ENCODE measurements at regions not wholly inside any gene's neighbourhood (a gene's known extent, or its start where the extent isn't known, plus 50 kb on each side); places are given as distances from the start of the nearest gene placed in this dataset.
"Not testable (repeated sequence)": the region's sequence is repeated elsewhere in the genome, so short reads cannot be mapped to it uniquely, and the experiment has no call there.

DNA sequence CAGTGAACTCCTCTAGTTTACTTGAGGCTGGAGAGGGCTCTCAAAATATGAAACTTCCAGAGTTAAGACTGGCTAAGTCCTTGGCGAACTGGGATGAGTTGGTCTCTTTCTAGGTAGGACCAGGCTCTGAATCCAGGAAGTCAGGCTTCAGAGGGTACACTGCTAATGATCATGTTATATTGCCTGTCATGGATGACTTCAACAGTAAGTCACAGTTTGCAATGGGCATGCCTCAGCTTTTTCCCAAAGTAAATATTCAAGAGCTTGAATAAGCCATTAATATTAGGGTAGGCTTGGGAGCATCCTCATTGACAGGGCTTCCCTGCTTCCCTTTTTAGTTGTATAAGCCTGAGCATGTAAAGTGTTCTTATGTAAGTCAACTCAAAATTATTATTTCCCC is 61.7 kb upstream of the PTHLH start:
- no peak for FAIRE-seq
- TF ChIP-seq POU2F2 (IDR thresholded peaks at IDR 0.05; ENCODE audit: low read depth, low read length): no peak
- no peak for DNase-seq (ENCODE audit: insufficient read length, low spot score)

GRCh38 chr12:28035500-28035899 is 63.0 kb upstream of the PTHLH start:
- FAIRE-seq (no peak), DNase-seq (ENCODE audit: insufficient read length, low spot score) (no peak)
- no peak for TF ChIP-seq SPI1 (IDR thresholded peaks at IDR 0.05; ENCODE audit: low read depth, low read length)
- TF ChIP-seq TAF1 (IDR thresholded peaks at IDR 0.05; ENCODE audit: low read depth, low read length): no peak
- no peak for TF ChIP-seq POLR2A (IDR thresholded peaks at IDR 0.05; ENCODE audit: low read depth, low read length)
- no peak for TF ChIP-seq POLR2AphosphoS5 (IDR thresholded peaks at IDR 0.05; ENCODE audit: low read depth, low read length)
- no peak for TF ChIP-seq POU2F2 (IDR thresholded peaks at IDR 0.05; ENCODE audit: low read depth, low read length)
- TF ChIP-seq PAX5 (IDR thresholded peaks at IDR 0.05; ENCODE audit: insufficient read depth, low read length, severe bottlenecking): no peak

DNA sequence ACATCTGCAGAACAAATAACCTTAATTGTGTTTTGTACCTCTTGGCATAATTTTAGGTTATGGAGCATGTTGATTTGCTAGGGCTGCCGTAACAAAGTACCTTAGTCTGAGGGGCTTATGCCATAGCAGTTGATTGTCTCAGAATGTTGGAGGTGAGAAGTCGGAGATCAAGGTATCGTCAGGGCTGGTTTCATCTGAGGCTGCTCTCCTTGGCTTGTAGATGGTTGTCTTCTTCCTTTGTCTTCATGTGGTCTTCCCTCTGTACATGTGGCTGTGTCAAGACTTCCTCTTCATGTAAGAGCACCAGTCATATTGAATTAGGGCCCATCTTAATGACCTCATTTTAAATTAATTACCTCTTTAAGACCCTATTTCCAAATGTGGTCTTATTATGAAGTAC is 64.4 kb upstream of the PTHLH start:
- FAIRE-seq: no peak
- no peak for TF ChIP-seq POLR2A (IDR thresholded peaks at IDR 0.05; ENCODE audit: low read depth, low read length)
- TF ChIP-seq POU2F2 (IDR thresholded peaks at IDR 0.05; ENCODE audit: low read depth, low read length): no peak
- no peak for TF ChIP-seq POLR2AphosphoS5 (IDR thresholded peaks at IDR 0.05; ENCODE audit: low read depth, low read length)
- TF ChIP-seq SPI1 (IDR thresholded peaks at IDR 0.05; ENCODE audit: low read depth, low read length): no peak
- TF ChIP-seq TAF1 (IDR thresholded peaks at IDR 0.05; ENCODE audit: low read depth, low read length): no peak
- TF ChIP-seq PAX5 (IDR thresholded peaks at IDR 0.05; ENCODE audit: insufficient read depth, low read length, severe bottlenecking): no peak
- no peak for DNase-seq (ENCODE audit: insufficient read length, low spot score)

DNA sequence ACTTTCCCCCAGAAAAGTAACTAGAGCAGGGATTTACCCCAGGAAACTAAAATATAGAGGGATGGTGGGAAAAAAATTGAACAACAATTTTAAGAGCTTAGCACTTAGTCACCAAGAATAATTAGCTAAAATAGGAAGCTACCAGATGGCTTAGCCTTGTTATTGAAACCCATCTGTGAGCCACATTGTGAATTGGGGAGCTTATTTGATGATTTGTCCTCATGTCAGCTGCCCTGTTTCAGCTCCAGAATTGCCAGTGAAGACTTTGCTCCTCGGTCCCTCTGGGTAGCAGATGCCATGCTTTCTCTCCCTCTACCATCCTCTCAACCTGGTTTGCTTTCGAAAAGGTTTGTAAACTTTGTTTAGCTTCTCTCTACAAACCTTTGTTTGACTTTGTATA is 67.7 kb upstream of the PTHLH start:
- FAIRE-seq (no peak), DNase-seq (ENCODE audit: insufficient read length, low spot score) (no peak)
- TF ChIP-seq PAX5 (IDR thresholded peaks at IDR 0.05; ENCODE audit: insufficient read depth, low read length, severe bottlenecking) (no peak), POLR2AphosphoS5 (IDR thresholded peaks at IDR 0.05; ENCODE audit: low read depth, low read length) (no peak), TAF1 (IDR thresholded peaks at IDR 0.05; ENCODE audit: low read depth, low read length) (no peak), SPI1 (IDR thresholded peaks at IDR 0.05; ENCODE audit: low read depth, low read length) (no peak), POU2F2 (IDR thresholded peaks at IDR 0.05; ENCODE audit: low read depth, low read length) (no peak), POLR2A (IDR thresholded peaks at IDR 0.05; ENCODE audit: low read depth, low read length) (no peak)

DNA sequence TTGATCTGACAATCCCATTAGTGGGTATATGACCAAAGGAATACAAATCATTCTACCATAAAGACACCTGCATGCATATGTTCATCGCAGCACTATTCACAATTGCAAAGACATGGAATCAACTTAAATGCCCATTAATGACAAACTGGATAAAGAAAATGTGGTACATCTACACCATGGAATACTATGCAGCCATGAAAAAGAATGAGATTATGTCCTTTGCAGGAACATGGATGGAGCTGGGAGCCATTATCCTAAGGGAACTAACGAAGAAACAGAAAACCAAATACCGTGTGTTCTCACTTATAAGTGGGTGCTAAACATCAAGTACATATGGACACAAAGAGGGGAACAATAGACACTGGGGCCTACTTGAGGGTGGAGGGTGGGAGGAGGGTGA is 74.1 kb upstream of the PTHLH start:
- DNase-seq (ENCODE audit: insufficient read length, low spot score); FAIRE-seq: not testable (repeated sequence)

- FAIRE-seq (no peak), DNase-seq (ENCODE audit: insufficient read length, low spot score) (no peak)
- TF ChIP-seq SPI1 (IDR thresholded peaks at IDR 0.05; ENCODE audit: low read depth, low read length): no peak
- no peak for TF ChIP-seq PAX5 (IDR thresholded peaks at IDR 0.05; ENCODE audit: insufficient read depth, low read length, severe bottlenecking)
- TF ChIP-seq POU2F2 (IDR thresholded peaks at IDR 0.05; ENCODE audit: low read depth, low read length): no peak
- TF ChIP-seq TAF1 (IDR thresholded peaks at IDR 0.05; ENCODE audit: low read depth, low read length): no peak
- no peak for TF ChIP-seq POLR2AphosphoS5 (IDR thresholded peaks at IDR 0.05; ENCODE audit: low read depth, low read length)
- TF ChIP-seq POLR2A (IDR thresholded peaks at IDR 0.05; ENCODE audit: low read depth, low read length): no peak
Observed at GRCh38 chr12:28050606-28051005, 78.1 kb upstream of the PTHLH start.

GRCh38 chr12:28051516-28052354 is 79.2 kb upstream of the PTHLH start:
- FAIRE-seq (no peak), DNase-seq (ENCODE audit: insufficient read length, low spot score) (no peak)
- TF ChIP-seq POLR2AphosphoS5 (IDR thresholded peaks at IDR 0.05; ENCODE audit: low read depth, low read length) (no peak), SPI1 (IDR thresholded peaks at IDR 0.05; ENCODE audit: low read depth, low read length) (no peak), PAX5 (IDR thresholded peaks at IDR 0.05; ENCODE audit: insufficient read depth, low read length, severe bottlenecking) (no peak), POU2F2 (IDR thresholded peaks at IDR 0.05; ENCODE audit: low read depth, low read length) (no peak), TAF1 (IDR thresholded peaks at IDR 0.05; ENCODE audit: low read depth, low read length) (no peak), POLR2A (IDR thresholded peaks at IDR 0.05; ENCODE audit: low read depth, low read length) (no peak)

- TF ChIP-seq POU2F2 (IDR thresholded peaks at IDR 0.05; ENCODE audit: low read depth, low read length): no peak
- TF ChIP-seq POLR2AphosphoS5 (IDR thresholded peaks at IDR 0.05; ENCODE audit: low read depth, low read length): no peak
- no peak for TF ChIP-seq SPI1 (IDR thresholded peaks at IDR 0.05; ENCODE audit: low read depth, low read length)
- DNase-seq (ENCODE audit: insufficient read length, low spot score) (no peak), FAIRE-seq (no peak)
Observed at GRCh38 chr12:28053564-28053963, 81.0 kb upstream of the PTHLH start.

- TF ChIP-seq TAF1 (IDR thresholded peaks at IDR 0.05; ENCODE audit: low read depth, low read length) (no peak), POU2F2 (IDR thresholded peaks at IDR 0.05; ENCODE audit: low read depth, low read length) (no peak), POLR2A (IDR thresholded peaks at IDR 0.05; ENCODE audit: low read depth, low read length) (no peak), POLR2AphosphoS5 (IDR thresholded peaks at IDR 0.05; ENCODE audit: low read depth, low read length) (no peak), SPI1 (IDR thresholded peaks at IDR 0.05; ENCODE audit: low read depth, low read length) (no peak)
- no peak for FAIRE-seq
Observed at GRCh38 chr12:28054583-28054982, 82.0 kb upstream of the PTHLH start.

DNA sequence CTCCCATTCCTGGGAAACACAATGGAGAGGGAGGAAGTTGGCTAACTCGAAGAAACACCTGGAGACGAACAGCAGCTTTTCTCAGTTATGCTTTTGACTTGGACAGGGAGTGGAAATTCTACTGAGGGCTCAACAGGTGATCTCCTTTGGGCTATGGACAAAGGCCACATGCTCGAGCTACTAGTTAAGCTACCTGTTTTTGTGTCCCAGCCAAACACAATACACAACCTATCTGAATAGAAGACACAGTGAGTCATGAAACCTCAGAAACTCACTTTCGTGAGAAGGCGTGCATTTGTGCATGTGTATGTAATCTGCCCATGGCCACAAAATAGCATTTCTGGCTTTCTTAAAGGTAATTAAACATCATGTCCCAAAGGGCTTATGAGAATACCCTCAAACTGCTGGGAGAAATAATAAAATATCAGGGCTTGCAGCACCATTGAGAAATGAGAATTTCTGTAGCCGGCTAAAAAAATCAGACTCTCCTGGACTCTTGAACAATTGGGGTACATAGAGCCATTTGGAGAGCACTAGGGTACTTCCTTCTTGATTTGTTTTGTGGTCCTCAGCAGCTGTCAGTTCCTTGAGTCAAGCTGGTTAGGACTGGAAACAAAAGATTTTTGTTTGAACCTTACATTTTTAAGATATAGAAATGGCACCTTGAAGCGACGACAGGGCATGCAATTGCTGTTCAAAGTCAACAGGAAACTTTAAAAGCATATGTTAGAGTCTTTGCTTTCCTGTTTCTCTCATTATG is 85.5 kb upstream of the PTHLH start:
- DNase-seq (ENCODE audit: insufficient read length, low spot score) (no peak), FAIRE-seq (no peak)
- TF ChIP-seq POU2F2 (IDR thresholded peaks at IDR 0.05; ENCODE audit: low read depth, low read length) (no peak), POLR2AphosphoS5 (IDR thresholded peaks at IDR 0.05; ENCODE audit: low read depth, low read length) (no peak), PAX5 (IDR thresholded peaks at IDR 0.05; ENCODE audit: insufficient read depth, low read length, severe bottlenecking) (no peak), POLR2A (IDR thresholded peaks at IDR 0.05; ENCODE audit: low read depth, low read length) (no peak), TAF1 (IDR thresholded peaks at IDR 0.05; ENCODE audit: low read depth, low read length) (no peak), SPI1 (IDR thresholded peaks at IDR 0.05; ENCODE audit: low read depth, low read length) (no peak)

More at GRCh38 chr12:28054583-28054982, 82.0 kb upstream of the PTHLH start:
- no peak for DNase-seq (ENCODE audit: insufficient read length, low spot score)
